SU-DHL-6 (cell line): ENCODE measurements at regions not wholly inside any gene's neighbourhood (a gene's known extent, or its start where the extent isn't known, plus 50 kb on each side); places are given as distances from the start of the nearest gene placed in this dataset.

Experiments
- EZH2phosphoT487 ChIP-seq: fragments of 200-600 bp; sonication (generic), shearing (Covaris generic); conservative IDR thresholded peaks from 2 replicates; pipeline ENCODE4 v1.6.1; 2018; ENCODE audit warnings: mild to moderate bottlenecking, antibody characterized with exemption, low read length, moderate library complexity, mixed read lengths
- TF ChIP-seq, protein P1 (sequence below): fragments of 200-600 bp; sonication (generic); IDR thresholded peaks from one replicate; pipeline ENCODE4 v1.5.1; 2017; ENCODE audit warnings: antibody characterized with exemption, mild to moderate bottlenecking, low read length, moderate library complexity; ENCODE audit not compliant: insufficient read depth, poor library complexity, severe bottlenecking

DNA sequence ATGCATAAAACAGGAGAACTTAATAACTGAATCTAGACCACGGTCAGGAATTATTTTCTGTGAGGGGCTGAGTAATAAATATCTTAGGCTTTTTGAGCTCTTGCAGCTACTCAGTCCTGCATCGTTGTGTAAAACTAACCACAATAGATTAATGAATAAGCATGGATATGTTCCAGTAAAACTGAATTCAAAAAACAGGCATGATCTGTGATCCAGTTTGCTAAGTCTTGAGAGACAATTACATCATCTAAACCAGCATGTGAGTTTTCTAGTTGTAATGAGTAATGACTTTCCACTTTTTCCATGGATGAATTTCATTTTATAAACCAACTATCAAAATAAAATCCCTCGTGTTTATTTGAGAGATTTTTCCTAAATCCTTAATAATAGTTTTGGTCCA is 336.8 kb downstream of the RFPL4B start:
- TF ChIP-seq, protein P1, sequence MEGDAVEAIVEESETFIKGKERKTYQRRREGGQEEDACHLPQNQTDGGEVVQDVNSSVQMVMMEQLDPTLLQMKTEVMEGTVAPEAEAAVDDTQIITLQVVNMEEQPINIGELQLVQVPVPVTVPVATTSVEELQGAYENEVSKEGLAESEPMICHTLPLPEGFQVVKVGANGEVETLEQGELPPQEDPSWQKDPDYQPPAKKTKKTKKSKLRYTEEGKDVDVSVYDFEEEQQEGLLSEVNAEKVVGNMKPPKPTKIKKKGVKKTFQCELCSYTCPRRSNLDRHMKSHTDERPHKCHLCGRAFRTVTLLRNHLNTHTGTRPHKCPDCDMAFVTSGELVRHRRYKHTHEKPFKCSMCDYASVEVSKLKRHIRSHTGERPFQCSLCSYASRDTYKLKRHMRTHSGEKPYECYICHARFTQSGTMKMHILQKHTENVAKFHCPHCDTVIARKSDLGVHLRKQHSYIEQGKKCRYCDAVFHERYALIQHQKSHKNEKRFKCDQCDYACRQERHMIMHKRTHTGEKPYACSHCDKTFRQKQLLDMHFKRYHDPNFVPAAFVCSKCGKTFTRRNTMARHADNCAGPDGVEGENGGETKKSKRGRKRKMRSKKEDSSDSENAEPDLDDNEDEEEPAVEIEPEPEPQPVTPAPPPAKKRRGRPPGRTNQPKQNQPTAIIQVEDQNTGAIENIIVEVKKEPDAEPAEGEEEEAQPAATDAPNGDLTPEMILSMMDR, result no peak
- TF ChIP-seq EZH2phosphoT487, result no peak
